ENCODE measurements at regions not wholly inside any gene's neighbourhood (a gene's known extent, or its start where the extent isn't known, plus 50 kb on each side); places are given as distances from the start of the nearest gene placed in this dataset.

- Mint-ChIP-seq H3K27ac (no peak overlapping the region), H3K4me3 (no peak overlapping the region), H3K27me3 (ENCODE audit: low read depth) (peaks cover 4% of the 10 kb centered on the region), H3K4me1 (ENCODE audit: low read depth) (no peaks in the 10 kb centered on the region), H3K9me3 (ENCODE audit: insufficient read depth) (no peaks in the 10 kb centered on the region), H3K36me3 (ENCODE audit: low read depth) (no peaks in the 10 kb centered on the region)
- POLR2A ChIA-PET = no interaction called here
- CTCF ChIA-PET = no interaction called here
- DNase-seq (no peak), ATAC-seq (no peak)
Observed at GRCh38 chr13:33633701-33634545, 184.0 kb upstream of the RFC3 start.

- H3K27me3 Mint-ChIP-seq (ENCODE audit: low read depth) = peaks cover 2% of the 10 kb centered on the region
- DNase-seq (no peak), ATAC-seq (no peak)
- H3K27ac Mint-ChIP-seq = no peak overlapping the region
- ChIA-PET POLR2A (no interaction called here), CTCF (no interaction called here)
- no peaks in the 10 kb centered on the region for H3K9me3 Mint-ChIP-seq (ENCODE audit: insufficient read depth)
- no peak overlapping the region for H3K4me3 Mint-ChIP-seq
- H3K36me3 Mint-ChIP-seq (ENCODE audit: low read depth) = no peaks in the 10 kb centered on the region
- no peaks in the 10 kb centered on the region for H3K4me1 Mint-ChIP-seq (ENCODE audit: low read depth)
Observed at GRCh38 chr13:33634546-33634982, 183.4 kb upstream of the RFC3 start.

GRCh38 chr13:33636243-33636642 is 181.7 kb upstream of the RFC3 start:
- H3K4me3 Mint-ChIP-seq = no peak overlapping the region
- ATAC-seq (no peak), DNase-seq (no peak)
- ChIA-PET CTCF (no interaction called here), POLR2A (interaction anchor here (1.0 kb wide), 1 partner anchor 23 kb away, joined by 3 read pairs; no protein-coding TSS in a partner anchor)
- no peak overlapping the region for H3K27ac Mint-ChIP-seq
- no peaks in the 10 kb centered on the region for H3K4me1 Mint-ChIP-seq (ENCODE audit: low read depth)
- no peaks in the 10 kb centered on the region for H3K9me3 Mint-ChIP-seq (ENCODE audit: insufficient read depth)
- no peaks in the 10 kb centered on the region for H3K27me3 Mint-ChIP-seq (ENCODE audit: low read depth)
- H3K36me3 Mint-ChIP-seq (ENCODE audit: low read depth) = no peaks in the 10 kb centered on the region

GRCh38 chr13:33636955-33637670 is 180.8 kb upstream of the RFC3 start:
- Mint-ChIP-seq H3K36me3 (ENCODE audit: low read depth) (no peaks in the 10 kb centered on the region), H3K9me3 (ENCODE audit: insufficient read depth) (no peaks in the 10 kb centered on the region), H3K27ac (no peak overlapping the region), H3K4me3 (no peak overlapping the region), H3K27me3 (ENCODE audit: low read depth) (no peaks in the 10 kb centered on the region), H3K4me1 (ENCODE audit: low read depth) (no peaks in the 10 kb centered on the region)
- CTCF ChIA-PET = no interaction called here
- POLR2A ChIA-PET = interaction anchor here (0.7 to 1.3 kb wide), 3 partner anchors 11 to 267 kb away, joined by 3 read pairs; no protein-coding TSS in a partner anchor
- DNase-seq = no peak
- no peak for ATAC-seq

- H3K27me3 Mint-ChIP-seq (ENCODE audit: low read depth) = no peaks in the 10 kb centered on the region
- ChIA-PET CTCF (no interaction called here), POLR2A (interaction anchor here (0.6 to 1.3 kb wide), 2 partner anchors 12 to 85 kb away, joined by 3 read pairs; no protein-coding TSS in a partner anchor)
- no peaks in the 10 kb centered on the region for H3K9me3 Mint-ChIP-seq (ENCODE audit: insufficient read depth)
- no peaks in the 10 kb centered on the region for H3K4me1 Mint-ChIP-seq (ENCODE audit: low read depth)
- ATAC-seq = no peak
- no peak overlapping the region for H3K27ac Mint-ChIP-seq
- no peak overlapping the region for H3K4me3 Mint-ChIP-seq
- no peak for DNase-seq
- H3K36me3 Mint-ChIP-seq (ENCODE audit: low read depth) = no peaks in the 10 kb centered on the region
Observed at GRCh38 chr13:33637978-33638743, 179.8 kb upstream of the RFC3 start.

DNA sequence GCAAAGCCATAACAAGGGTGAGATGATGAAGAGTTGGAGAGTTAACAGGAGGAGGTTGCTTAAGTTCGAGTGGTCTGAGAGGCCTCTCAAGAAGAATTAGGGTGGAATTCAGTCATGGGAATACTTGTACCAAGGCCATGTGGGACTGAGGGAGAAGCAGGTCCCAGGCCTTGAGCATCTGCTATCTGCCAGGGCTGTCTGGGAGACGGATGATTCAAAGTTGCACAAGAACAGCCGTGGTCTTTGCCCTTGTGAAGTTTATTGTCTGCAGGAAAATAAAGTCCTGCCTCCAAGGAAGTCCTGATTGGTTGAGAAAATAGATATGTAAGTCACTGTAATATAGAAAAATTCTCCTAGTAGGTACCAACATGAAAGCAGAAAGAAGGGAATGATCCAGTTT is 178.8 kb upstream of the RFC3 start:
- Mint-ChIP-seq H3K27ac (no peak overlapping the region), H3K4me3 (no peak overlapping the region), H3K27me3 (ENCODE audit: low read depth) (no peaks in the 10 kb centered on the region), H3K36me3 (ENCODE audit: low read depth) (no peaks in the 10 kb centered on the region), H3K9me3 (ENCODE audit: insufficient read depth) (no peaks in the 10 kb centered on the region), H3K4me1 (ENCODE audit: low read depth) (no peaks in the 10 kb centered on the region)
- ATAC-seq = no peak
- POLR2A ChIA-PET = no interaction called here
- no peak for DNase-seq
- CTCF ChIA-PET = no interaction called here

- no peaks in the 10 kb centered on the region for H3K36me3 Mint-ChIP-seq (ENCODE audit: low read depth)
- no peaks in the 10 kb centered on the region for H3K27me3 Mint-ChIP-seq (ENCODE audit: low read depth)
- DNase-seq (no peak), ATAC-seq (no peak)
- no peak overlapping the region for H3K4me3 Mint-ChIP-seq
- CTCF ChIA-PET = no interaction called here
- POLR2A ChIA-PET = no interaction called here
- no peaks in the 10 kb centered on the region for H3K4me1 Mint-ChIP-seq (ENCODE audit: low read depth)
- no peaks in the 10 kb centered on the region for H3K9me3 Mint-ChIP-seq (ENCODE audit: insufficient read depth)
- no peak overlapping the region for H3K27ac Mint-ChIP-seq
Observed at GRCh38 chr13:33639626-33640080, 178.3 kb upstream of the RFC3 start.

DNA sequence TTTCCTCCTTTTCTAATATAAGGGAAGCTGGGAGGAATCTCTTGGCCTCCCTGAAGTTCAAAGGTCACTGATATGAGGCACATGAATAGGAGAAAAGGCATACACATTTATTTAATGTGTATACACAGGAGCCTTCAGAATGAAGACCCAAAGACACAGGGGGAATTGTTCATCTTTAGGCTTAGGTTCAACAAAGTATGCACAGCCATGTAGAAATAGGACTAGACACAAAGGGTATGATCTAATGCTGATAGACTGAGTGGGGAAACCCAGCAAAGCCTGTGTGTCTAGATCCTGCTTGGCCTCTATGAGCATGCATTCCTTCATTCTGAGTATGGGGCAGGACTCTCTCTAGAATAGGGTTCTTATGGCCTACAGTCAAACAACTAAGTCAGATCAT is 177.1 kb upstream of the RFC3 start:
- no peak overlapping the region for H3K27ac Mint-ChIP-seq
- no peaks in the 10 kb centered on the region for H3K9me3 Mint-ChIP-seq (ENCODE audit: insufficient read depth)
- H3K4me1 Mint-ChIP-seq (ENCODE audit: low read depth) = no peaks in the 10 kb centered on the region
- no peak overlapping the region for H3K4me3 Mint-ChIP-seq
- ChIA-PET POLR2A (no interaction called here), CTCF (no interaction called here)
- no peak for DNase-seq
- ATAC-seq = no peak
- H3K36me3 Mint-ChIP-seq (ENCODE audit: low read depth) = no peaks in the 10 kb centered on the region
- no peaks in the 10 kb centered on the region for H3K27me3 Mint-ChIP-seq (ENCODE audit: low read depth)

GRCh38 chr13:33642374-33643065 is 175.4 kb upstream of the RFC3 start:
- H3K9me3 Mint-ChIP-seq (ENCODE audit: insufficient read depth) = no peaks in the 10 kb centered on the region
- ChIA-PET POLR2A (no interaction called here), CTCF (no interaction called here)
- H3K27me3 Mint-ChIP-seq (ENCODE audit: low read depth) = no peaks in the 10 kb centered on the region
- ATAC-seq (no peak), DNase-seq (no peak)
- H3K4me1 Mint-ChIP-seq (ENCODE audit: low read depth) = no peaks in the 10 kb centered on the region
- H3K27ac Mint-ChIP-seq = no peak overlapping the region
- H3K36me3 Mint-ChIP-seq (ENCODE audit: low read depth) = no peaks in the 10 kb centered on the region
- H3K4me3 Mint-ChIP-seq = no peak overlapping the region

GRCh38 chr13:33644581-33645543 is 173.1 kb upstream of the RFC3 start:
- CTCF ChIA-PET = no interaction called here
- no peak for DNase-seq
- Mint-ChIP-seq H3K4me3 (no peak overlapping the region), H3K9me3 (ENCODE audit: insufficient read depth) (no peaks in the 10 kb centered on the region), H3K27me3 (ENCODE audit: low read depth) (no peaks in the 10 kb centered on the region), H3K27ac (no peak overlapping the region), H3K4me1 (ENCODE audit: low read depth) (no peaks in the 10 kb centered on the region), H3K36me3 (ENCODE audit: low read depth) (no peaks in the 10 kb centered on the region)
- POLR2A ChIA-PET = no interaction called here
- no peak for ATAC-seq
